M059J (cell line): ENCODE measurements at regions not wholly inside any gene's neighbourhood (a gene's known extent, or its start where the extent isn't known, plus 50 kb on each side); places are given as distances from the start of the nearest gene placed in this dataset.

Experiments used
- DNase-seq: peaks from one replicate; pipeline ENCODE4 v3.0.0-alpha.2; 2012; ENCODE audit warnings: low read depth

DNA sequence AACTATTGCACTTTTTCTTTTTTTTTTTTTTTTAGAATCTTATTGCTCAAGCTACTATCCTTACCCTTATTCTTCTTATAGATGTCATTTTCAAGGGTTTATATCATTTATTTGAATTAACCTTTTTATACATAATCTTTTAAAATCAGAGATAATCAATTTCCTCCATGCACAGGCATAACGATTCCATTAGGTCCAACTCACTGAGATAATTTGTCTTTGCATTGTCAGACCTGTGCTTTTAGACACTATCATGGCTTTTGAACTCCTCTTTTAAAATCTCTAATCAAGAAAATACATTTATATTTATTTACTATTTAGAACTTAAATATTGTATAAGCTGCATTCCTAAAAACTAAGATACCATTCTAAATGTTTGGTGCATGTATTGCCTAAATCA is 1454.9 kb downstream of the ZPLD1 start:
- DNase-seq: no peak

DNA sequence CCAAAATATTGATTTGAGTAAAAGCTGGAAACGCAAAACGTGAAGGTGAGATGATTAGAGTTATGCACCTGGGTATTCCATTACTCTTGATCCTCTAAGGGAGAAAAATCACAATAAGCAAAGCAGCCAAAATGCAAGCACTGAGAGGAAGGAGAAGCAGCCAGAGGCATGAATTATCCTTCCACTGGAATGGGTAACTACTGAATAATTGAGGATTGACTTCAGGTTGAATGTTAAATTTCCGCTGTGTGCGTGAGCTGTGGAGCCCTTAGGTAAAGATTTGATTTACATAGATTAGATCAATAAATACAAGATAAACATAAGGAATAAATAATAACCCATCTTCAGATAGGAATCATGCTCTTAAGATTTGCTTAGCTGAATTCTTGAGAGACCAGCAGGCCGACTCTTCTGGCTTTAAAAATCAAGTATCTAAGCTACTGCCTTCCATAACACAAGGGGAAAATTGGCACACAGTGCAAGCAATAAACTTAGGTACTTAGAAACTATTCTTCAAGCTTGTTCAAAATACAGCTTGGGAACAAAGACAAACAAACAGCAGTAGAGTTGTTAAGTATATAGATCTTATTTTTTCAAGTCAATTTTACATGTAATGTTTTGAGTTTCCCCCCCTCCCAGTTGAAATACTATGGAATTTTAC is 1459.5 kb downstream of the ZPLD1 start:
- no peak for DNase-seq

DNA sequence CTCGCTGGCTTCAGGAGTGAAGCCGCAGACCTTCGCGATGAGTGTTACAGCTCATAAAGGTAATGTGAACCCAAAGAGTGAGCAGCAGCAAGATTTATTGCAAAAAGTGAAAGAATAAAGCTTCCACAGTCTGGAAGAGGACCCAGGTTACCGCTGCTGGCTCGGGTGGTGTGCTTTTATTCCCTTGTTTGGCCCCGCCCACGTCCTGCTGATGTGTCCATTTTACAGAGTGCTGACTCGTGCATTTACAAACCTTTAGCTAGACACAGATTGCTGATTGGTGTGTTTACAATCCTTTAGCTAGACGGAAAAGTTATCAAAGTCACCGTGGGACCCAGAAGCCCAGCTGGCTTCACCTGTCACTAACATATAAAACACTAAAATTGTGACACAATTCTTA is 1464.5 kb downstream of the ZPLD1 start:
- DNase-seq: no peak

DNA sequence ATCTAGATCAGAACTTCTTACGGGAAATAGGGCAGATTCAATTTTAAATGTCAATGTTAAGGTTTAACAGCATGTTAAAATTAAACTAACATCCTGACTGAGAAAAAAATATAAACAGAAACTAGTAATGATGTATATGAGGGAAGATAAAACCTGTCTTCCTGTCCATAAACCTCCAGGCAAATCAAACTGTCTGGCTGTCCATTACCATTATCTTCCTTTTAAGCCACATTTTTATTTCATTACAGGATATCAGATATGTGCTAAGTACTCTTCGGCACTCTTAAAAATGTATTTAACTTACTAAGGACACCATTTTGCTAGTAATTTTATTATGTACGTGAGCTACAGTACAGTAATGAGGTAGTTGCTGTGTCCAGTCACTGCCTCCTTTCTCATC is 1461.7 kb upstream of the ALCAM start:
- DNase-seq: no peak

DNA sequence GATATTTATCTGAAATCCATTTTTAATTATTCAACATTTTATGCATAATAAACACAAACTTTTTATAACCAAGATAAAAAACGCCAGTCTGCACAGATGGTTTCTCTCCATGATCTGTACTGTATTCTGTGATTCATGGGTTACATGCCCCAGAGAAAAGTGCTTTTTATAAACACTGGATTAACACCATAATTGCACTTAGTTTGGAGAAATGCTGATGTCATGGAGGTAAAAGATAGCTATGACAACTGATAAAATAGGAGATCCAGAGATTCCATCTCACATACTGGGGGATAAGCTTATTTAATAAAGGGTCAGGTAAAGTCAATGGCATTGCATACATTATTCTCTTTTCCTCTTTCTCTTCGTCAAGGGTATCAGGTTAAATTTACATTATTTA is 1460.4 kb upstream of the ALCAM start:
- DNase-seq: peak; percentile 7

DNA sequence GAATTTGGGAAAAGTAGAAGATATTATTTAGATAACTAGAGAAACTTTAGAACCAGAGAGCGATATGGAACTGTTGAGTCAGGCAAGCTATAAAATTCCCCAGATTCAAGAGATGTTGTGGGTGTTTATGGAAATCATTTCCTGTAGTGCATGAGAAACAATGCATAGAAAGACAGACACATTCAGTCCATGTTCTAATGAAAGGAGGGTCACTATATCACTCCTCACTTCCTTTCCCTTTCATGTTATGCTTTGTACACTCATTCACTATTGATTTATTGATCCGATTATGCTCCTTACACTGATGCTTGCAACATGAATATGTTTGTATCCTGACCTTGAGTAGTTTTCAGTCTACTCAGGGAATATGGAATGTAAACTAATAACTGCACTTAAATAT is 1459.9 kb upstream of the ALCAM start:
- DNase-seq: no peak

DNA sequence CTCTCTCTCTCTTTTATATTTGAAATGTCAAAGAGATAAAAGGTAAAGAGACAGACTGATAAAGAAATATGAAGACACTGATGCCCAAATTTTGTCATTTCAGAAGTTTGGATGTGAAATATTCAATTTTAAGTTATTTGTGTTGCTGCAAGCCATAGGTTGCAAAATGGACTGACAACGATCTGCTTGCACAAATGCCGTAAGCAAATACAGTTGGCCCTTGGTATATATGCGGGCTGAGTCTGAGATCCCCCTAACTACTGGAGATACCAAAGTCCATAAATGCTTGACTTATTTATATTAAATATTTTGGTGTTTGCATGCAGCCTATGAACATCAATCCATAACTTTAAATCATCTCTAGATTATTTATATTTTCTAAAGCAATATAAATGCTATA is 1459.1 kb upstream of the ALCAM start:
- DNase-seq: no peak

DNA sequence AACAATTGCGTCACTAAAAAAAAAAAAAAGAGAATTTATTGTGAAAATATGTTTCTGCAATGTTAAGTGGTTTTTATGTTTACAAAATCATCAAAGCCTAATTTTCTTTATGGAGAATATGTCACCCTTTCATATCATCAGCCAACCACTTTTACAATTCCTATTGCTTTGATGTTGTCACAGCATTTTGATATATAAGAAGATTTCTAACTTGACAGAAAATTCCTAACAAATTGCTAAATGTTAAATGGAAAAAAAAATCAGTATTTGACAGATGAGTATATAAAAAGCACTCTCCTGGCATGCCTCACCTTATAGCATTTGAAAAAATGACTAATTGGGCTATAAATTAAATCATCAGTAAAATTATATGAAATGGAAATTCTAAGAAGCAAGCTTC is 1457.3 kb upstream of the ALCAM start:
- DNase-seq: no peak

DNA sequence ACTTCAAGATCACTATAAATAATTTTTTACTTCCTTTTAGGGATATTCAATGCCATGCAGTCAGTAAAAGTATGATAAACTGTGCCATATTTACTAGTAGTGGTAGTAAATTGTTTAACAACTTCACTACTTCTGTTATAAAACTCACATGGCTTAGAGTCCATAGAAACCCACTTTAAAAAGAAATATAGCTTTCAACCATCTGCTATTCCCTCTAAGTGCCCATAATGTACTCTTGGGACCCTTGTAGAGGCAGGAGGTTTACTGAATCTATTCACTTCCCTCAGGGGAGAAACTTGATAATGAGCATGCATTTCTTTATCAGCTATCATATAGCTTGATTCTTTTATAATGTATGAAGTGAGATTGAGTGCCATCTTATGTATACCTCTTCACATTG is 1448.4 kb upstream of the ALCAM start:
- DNase-seq: no peak

DNA sequence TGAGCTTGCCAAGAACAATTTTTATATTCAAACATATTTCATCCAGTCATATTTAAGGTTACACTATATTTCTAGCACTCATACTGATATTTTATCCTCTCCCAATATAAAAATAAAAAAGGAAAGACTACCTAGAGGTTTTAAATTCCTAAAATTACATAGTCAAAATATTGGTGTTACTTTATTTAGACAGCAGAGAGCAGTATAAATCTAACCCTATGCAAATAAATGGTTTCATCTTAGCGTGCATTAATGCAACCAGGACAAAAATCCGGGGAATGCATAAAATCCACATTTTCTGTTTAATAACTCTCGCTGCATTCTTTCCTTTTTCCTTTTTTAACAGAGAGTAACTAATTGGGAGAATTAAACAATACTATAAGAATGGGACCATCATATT is 1447.4 kb upstream of the ALCAM start:
- DNase-seq: peak; percentile 3

DNA sequence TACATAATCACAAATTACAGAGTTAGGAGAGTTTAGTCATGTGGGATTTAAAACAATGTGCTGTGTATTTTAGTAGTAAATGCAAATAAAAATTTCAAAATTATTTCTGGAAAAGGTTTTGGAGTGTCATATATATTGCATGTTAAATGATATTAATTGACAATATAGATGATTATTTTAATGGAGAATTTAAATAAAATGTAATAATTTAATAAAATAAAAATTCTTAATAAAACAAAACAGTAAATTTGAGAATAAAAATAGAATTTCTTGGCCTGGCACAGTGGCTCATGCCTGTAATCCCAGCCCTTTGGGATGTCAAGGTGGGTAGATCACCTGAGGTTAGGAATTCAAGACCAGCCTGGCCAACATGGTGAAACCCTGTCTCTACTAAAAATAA is 1442.8 kb upstream of the ALCAM start:
- no peak for DNase-seq

DNA sequence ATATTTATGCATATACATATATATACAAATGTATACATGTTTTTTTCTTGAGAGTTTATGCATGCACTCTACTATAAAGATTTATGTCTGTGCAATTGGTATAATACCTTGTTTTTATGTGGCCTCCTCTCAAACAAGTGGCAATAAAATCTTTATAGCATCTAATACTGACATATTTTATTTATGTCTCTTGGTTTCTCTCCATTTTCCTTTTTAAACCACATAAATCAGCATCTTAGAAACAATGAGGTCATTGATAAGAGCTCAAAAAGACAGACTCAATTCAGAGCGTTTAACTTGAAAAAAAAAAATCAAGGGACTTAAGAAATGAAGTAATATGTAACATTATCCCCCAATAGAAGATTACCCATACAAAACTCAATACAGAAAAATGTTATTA is 1442.2 kb upstream of the ALCAM start:
- DNase-seq: no peak

DNA sequence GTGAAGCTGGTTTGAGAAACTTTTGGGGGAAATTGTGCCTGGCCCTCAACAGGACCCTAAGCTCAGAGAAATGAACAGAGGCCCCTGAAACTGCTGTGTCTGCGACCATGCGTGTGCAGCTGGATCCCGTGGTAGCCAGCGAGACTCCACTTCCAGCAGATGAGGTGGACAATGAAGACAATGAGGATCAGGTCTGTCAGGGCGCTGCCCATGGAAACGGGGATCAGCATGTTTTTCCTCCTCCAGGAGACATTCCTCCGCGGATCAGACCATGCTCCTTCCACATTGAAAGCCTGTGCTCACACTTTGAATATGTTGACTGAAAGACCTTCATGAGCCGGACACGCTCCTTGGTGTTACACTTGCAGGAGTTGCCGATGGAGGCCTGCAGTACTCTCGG is 1439.8 kb upstream of the ALCAM start:
- no peak for DNase-seq

DNA sequence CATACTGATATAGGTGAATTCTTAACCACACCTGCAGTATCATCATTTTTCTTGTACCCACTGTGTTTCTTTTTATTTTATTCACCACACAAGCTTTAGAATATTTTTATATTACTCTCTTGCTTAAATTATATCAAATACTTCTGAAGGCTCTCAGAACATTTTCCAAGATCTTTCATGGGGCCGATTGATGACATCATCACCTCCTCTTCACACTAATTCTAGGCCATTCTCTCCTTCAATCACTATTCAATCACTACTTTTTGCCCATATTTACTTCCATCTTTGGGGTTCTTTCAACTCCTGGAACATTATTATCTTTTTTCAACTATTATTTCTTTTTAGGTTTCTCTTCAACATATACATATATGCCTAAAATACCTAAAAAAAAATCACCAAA is 1438.8 kb upstream of the ALCAM start:
- DNase-seq: no peak

DNA sequence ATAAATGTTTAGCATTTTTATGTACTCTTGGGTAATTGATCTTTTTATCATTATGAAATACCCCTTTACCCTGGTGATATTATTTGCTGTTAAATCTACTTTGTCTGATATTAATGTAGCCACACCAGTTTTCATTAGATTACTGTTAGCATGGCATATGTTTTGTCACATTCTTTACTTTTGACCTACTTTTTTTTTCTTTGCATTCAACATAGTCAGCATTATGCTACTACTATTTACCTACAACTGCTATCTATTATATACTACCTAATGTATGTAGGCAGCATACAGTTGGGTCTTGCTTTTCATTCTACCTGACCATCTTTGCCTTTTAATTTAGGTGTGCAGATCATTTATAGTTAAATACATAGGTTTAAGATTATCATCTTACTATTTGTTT is 1429.6 kb upstream of the ALCAM start:
- DNase-seq: no peak

DNA sequence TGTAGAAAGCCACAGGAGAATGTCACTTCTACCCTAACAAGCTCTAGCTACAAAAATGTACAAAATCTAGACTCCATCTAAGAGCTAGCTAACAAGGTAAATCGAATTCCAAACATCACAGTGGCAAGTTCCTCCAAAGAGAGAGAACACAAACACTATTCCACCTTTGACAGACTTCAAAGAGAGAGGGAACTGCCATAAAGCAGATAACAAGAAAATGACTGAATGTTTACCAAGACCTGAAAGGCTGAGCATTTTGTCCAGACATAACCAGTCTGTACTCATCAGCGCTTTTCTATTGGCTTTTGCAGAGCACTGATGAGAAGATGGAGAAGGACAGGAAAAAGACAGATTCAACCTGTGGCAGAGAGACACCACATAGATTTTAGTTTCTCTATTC is 1419.6 kb upstream of the ALCAM start:
- no peak for DNase-seq

DNA sequence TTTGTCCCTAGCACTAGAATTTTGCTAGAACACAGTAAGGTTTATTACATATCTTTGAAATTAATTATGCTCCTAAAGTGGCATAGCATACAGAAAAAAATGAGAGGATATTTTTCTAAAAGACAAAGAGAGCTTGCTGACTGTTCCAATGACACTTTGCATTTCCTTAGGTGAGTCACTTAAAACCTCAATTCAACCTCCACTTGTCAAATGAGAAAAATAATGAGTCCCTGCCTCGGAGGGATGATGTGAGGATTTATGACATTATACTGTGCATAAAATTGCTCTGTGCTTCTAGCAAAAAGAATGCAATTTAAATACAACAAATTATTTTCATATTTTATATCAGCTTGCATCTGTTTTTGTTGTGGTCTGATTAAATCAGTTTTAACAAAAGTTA is 1417.0 kb upstream of the ALCAM start:
- peak; percentile 42 for DNase-seq

DNA sequence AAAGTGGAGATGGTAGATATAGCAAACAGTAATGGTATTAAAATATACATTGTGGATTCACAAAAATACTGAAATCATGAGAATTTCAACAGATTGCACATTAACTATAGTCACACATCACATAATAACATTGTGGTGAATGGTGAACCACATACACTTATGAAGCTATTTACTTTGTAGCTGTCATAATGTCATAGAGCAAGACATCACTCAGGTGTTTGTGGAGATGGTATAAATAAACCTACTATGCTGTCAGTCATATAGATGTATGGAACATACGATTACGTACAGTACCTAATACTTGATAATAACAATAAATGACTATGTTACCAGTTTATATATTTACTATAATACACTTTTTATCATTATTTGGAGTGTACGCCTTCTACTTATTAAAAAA is 1416.0 kb upstream of the ALCAM start:
- DNase-seq: no peak

DNA sequence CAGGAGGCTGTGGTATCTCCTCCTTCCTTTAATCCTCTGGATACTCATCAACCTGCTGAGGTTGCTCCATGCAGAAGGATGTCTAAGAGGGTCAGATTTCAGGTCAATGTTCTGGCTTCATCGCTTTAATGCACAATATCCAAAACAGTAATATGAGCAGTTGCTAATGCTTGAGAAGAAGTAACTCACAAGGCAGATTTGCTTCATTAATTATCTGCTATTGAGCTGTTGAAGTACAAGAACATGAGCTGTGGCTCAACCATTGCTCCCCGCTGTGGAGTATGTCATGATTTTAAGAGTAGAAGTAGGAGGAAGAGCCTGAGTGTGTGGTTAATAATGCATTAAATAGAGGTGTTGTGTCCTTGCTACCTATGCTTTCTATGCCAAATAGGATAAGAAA is 1412.9 kb upstream of the ALCAM start:
- DNase-seq: no peak

DNA sequence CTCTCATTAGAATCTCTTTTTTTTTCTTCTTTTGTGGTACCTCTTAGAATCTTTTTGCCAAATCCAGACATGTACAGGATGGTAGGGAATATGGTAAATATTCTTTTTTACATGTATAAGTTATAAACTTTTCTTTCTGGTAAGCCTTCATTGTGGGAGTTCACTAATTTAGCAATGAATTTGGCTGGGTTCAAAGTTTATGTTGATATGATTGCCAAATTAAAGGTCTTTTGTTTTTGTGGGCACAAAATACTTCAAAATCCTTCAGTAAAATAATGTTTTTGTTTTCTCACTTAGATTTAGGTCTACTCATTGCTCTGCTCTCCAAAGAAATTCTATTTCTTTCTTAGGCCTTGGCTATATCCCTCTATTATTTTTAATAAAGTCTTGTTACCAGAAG is 1405.9 kb upstream of the ALCAM start:
- no peak for DNase-seq

DNA sequence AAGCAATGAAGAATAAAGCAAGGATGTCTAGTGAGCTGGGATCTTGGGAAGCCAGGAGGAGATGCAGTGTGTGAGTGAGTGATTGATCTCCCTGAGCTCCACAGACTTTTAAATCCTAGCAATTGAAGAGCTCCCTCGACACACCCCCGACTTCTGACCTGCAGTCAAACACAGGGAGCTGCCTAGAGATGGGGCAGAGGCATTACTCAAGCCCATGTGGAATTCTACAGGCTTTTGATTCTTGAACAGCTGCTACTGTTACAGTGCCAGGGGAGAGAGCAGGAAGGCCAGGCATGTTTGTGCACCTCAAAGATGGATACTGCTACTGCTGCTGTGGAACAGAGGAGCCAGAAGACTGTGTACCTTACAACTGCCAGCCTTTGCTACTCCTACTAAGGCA is 1403.1 kb upstream of the ALCAM start:
- DNase-seq: no peak

DNA sequence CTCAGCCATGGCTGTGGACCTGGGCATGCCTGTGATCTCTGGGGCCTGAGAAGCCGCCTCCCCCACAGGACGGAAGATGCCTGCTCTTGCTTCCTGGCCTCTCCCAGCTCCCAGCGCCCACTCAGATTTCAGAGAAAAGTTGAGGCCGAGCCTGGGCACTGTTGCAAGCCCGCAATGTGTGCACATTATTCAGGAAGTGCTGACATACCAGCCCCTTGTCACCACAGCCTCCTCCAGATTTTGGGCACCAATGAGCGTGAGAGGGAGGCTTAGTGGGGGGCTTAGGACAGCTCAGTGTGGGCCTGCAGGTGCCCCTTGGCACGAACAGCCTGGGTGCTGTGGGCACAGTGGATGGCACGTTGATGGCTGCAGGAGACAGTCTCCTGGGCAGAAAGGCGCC is 1400.9 kb upstream of the ALCAM start:
- DNase-seq: no peak

DNA sequence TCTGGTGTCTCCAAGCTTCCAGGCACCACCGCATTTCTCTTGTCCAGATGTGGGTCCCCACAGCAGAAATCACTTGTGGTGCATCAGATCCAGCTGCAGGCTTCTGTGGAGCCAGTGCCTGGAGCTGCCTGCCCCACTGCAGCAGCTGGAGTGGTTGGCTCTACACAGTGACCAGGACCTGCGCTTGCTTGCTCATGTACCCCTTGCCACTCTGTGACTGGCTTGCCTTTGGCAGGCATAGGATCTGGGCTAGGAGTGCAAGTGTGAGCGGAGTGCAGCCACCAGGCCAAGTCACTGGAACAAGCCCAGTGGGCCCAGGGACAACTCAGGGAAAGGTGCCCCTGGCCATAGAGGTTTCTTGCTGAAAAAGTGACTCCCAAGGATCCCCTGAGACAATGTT is 1400.0 kb upstream of the ALCAM start:
- DNase-seq: no peak

DNA sequence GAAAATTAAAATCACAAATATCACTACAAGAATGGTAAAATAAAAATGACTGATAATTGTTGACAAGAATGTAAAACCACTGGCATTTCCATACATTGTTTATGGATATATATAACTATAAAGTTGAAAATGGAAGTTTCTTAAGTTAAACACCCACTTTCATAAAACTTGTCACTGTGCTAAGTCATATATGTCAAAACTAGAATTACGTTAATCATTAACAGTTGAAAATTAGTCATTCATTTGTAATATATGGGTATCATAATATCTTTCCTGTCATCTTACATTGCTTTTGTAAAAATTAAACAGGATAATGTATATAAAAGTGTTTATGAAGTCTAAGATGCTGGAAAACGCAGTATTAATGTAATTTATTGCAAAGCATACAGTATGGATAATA is 1398.6 kb upstream of the ALCAM start:
- DNase-seq: no peak

DNA sequence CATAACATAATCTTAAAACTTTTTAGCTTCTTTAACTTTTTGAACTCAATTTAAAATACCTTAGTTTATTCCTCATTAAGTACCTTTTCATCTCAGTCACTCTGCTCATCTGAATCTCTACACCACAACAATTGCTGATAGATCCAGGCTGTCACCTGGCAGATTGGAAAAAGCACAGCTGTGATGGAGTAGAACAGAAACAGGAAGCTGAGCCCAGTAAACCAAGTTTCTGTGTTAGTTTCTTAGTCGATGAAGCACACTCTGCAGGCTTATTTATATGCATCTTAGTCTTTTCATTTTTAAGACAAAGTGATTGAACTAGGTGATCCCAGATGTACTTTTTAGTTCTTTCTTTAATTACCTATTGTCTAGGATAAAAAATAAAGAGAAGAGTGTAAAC is 1398.0 kb upstream of the ALCAM start:
- DNase-seq: no peak
